ENCODE measurements at regions not wholly inside any gene's neighbourhood (a gene's known extent, or its start where the extent isn't known, plus 50 kb on each side); places are given as distances from the start of the nearest gene placed in this dataset.

- TF ChIP-seq CTCF (IDR thresholded peaks at IDR 0.05) (no peak), POLR2A (IDR thresholded peaks at IDR 0.05) (no peak)
Measured at GRCh38 chr1:54490361-54491248, 57.4 kb upstream of the ACOT11 start.
